HG02938 (cell line): ENCODE measurements at regions not wholly inside any gene's neighbourhood (a gene's known extent, or its start where the extent isn't known, plus 50 kb on each side); places are given as distances from the start of the nearest gene placed in this dataset.

ENCODE experiments used
- ATAC-seq: cut with Tn5 transposase; IDR thresholded peaks from one replicate; pipeline ENCODE4 v1.9.1; 2021; ENCODE audit warnings: mild to moderate bottlenecking, moderate library complexity; ENCODE audit not compliant: unreplicated experiment

GRCh38 chr2:59938181-59938580, 615.3 kb downstream of the BCL11A start:
- ATAC-seq: no peak

GRCh38 chr2:59936048-59936447, 617.4 kb downstream of the BCL11A start:
- no peak for ATAC-seq

- no peak for ATAC-seq
These were observed 618.4 kb downstream of the BCL11A start for GRCh38 chr2:59935005-59935404.

GRCh38 chr2:59933948-59934347, 619.5 kb downstream of the BCL11A start:
- ATAC-seq: no peak

- ATAC-seq: no peak
These were observed 621.1 kb downstream of the BCL11A start for GRCh38 chr2:59932341-59932740.

- no peak for ATAC-seq
These were observed 623.0 kb downstream of the BCL11A start for GRCh38 chr2:59930430-59930829.

- ATAC-seq: no peak
These were observed 626.7 kb downstream of the BCL11A start for GRCh38 chr2:59926731-59927130.

GRCh38 chr2:59925321-59925720, 628.1 kb downstream of the BCL11A start:
- ATAC-seq: no peak

- no peak for ATAC-seq
These were observed 629.1 kb downstream of the BCL11A start for GRCh38 chr2:59924346-59924745.

- no peak for ATAC-seq
These were observed 631.0 kb downstream of the BCL11A start for GRCh38 chr2:59922450-59922849.

GRCh38 chr2:59921743-59922142, 631.7 kb downstream of the BCL11A start:
- no peak for ATAC-seq

- no peak for ATAC-seq
These were observed 632.5 kb downstream of the BCL11A start for GRCh38 chr2:59920961-59921360.

GRCh38 chr2:59920307-59920706, 633.1 kb downstream of the BCL11A start:
- no peak for ATAC-seq

- no peak for ATAC-seq
These were observed 633.9 kb downstream of the BCL11A start for GRCh38 chr2:59919579-59919978.

- ATAC-seq: no peak
These were observed 641.4 kb downstream of the BCL11A start for GRCh38 chr2:59912042-59912441.

- no peak for ATAC-seq
These were observed 643.3 kb downstream of the BCL11A start for GRCh38 chr2:59910166-59910565.

- no peak for ATAC-seq
These were observed 644.3 kb downstream of the BCL11A start for GRCh38 chr2:59909147-59909546.

GRCh38 chr2:59905731-59906130, 647.7 kb downstream of the BCL11A start:
- ATAC-seq: no peak

GRCh38 chr2:59903994-59904544, 649.4 kb downstream of the BCL11A start:
- no peak for ATAC-seq

- no peak for ATAC-seq
These were observed 652.6 kb downstream of the BCL11A start for GRCh38 chr2:59900728-59901452.

- no peak for ATAC-seq
These were observed 653.8 kb downstream of the BCL11A start for GRCh38 chr2:59899692-59900091.

- no peak for ATAC-seq
These were observed 656.8 kb downstream of the BCL11A start for GRCh38 chr2:59896499-59897245.
